PFSK-1 (cell line): ENCODE measurements at regions not wholly inside any gene's neighbourhood (a gene's known extent, or its start where the extent isn't known, plus 50 kb on each side); places are given as distances from the start of the nearest gene placed in this dataset.

Source experiments
- FOXP2 ChIP-seq: optimal IDR thresholded peaks from 2 replicates; pipeline ENCODE3; 2011; ENCODE audit warnings: borderline replicate concordance, control low read depth, inconsistent platforms; ENCODE audit not compliant: insufficient read depth; ENCODE audit errors: extremely low read length, extremely low read depth
- POLR2AphosphoS5 ChIP-seq: IDR thresholded peaks from 2 replicates; pipeline ENCODE4 v1.6.1; 2012; ENCODE audit warnings: low read depth, mild to moderate bottlenecking, control low read depth, low read length, moderate library complexity
- SIN3A ChIP-seq: IDR thresholded peaks from 2 replicates; pipeline ENCODE4 v1.6.1; 2012; ENCODE audit warnings: mild to moderate bottlenecking, low read length, moderate library complexity, borderline replicate concordance; ENCODE audit not compliant: insufficient read depth
- TAF1 ChIP-seq: IDR thresholded peaks from 2 replicates; pipeline ENCODE4 v1.6.1; 2012; ENCODE audit warnings: low read length, control low read depth, borderline replicate concordance; ENCODE audit not compliant: insufficient read depth

GRCh38 chr2:133885847-133886246, 317.6 kb upstream of the NCKAP5 start:
- TF ChIP-seq SIN3A: no peak
- no peak for TF ChIP-seq POLR2AphosphoS5
- TF ChIP-seq TAF1: no peak
- no peak for TF ChIP-seq FOXP2
